KOPT-K1 (cell line): ENCODE measurements at regions not wholly inside any gene's neighbourhood (a gene's known extent, or its start where the extent isn't known, plus 50 kb on each side); places are given as distances from the start of the nearest gene placed in this dataset.
"Not testable (repeated sequence)": the region's sequence is repeated elsewhere in the genome, so short reads cannot be mapped to it uniquely, and the experiment has no call there.

Experiments
- H3K27ac ChIP-seq: fragments of 200-600 bp; sonication (generic); 2 replicates; pipeline ENCODE4 v1.5.1; 2016; ENCODE audit warnings: antibody characterized with exemption, mild to moderate bottlenecking, low read depth, low read length; ENCODE audit not compliant: poor library complexity, severe bottlenecking
- H3K36me3 ChIP-seq: fragments of 200-600 bp; sonication (generic); 2 replicates; pipeline ENCODE4 v1.5.1; 2017; ENCODE audit warnings: antibody characterized with exemption, mild to moderate bottlenecking, low read length, moderate library complexity; ENCODE audit not compliant: insufficient read depth
- H3K9me3 ChIP-seq: fragments of 200-600 bp; sonication (generic); 2 replicates; pipeline ENCODE4 v1.5.1; 2017; ENCODE audit warnings: antibody characterized with exemption, low read length, mild to moderate bottlenecking; ENCODE audit not compliant: insufficient read depth, poor library complexity, severe bottlenecking

DNA sequence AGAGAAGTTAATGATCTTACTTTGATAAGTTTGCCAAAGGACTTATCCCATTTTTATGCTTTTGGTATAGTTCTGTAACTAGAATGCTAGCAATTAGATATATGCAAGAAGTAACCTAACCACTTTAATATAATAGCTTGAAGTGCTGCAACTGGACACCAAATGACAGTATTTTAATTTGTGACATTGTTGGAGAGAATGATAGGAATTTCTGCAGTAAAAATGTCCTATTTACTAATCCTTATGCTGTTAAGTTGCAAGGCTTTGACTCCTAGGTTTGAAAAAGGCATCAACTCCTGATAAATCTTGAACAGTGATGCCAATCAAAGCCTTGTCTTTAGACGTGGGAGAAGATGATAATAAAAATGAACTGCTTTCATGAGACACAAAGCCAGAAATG, 726.0 kb upstream of the GJE1 start:
- Histone ChIP-seq H3K9me3 (peaks cover 43% of the 10 kb centered on the region), H3K36me3 (no peaks in the 10 kb centered on the region), H3K27ac (no peak overlapping the region)

DNA sequence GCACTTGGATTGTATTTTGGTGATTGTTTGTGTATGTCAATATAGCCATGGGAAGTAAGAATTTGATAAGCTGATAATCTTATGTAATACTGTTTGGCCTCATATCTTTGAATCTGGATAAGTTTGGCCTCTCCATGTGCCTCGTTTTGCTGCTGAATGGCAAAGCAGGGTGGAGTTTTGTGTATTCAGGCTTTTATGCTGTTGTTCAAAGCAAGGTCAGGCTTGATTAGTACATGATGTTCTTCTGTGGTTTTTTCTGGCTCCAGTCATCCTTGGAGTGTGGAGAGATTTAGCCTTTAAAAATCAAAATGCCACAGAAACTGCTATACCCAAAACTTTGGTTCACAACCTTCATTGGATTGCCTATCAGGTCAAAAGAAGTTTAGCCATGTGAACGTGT, 728.9 kb upstream of the GJE1 start:
- Histone ChIP-seq H3K9me3 (peaks cover 27% of the 10 kb centered on the region), H3K36me3 (no peaks in the 10 kb centered on the region), H3K27ac (no peak overlapping the region)

DNA sequence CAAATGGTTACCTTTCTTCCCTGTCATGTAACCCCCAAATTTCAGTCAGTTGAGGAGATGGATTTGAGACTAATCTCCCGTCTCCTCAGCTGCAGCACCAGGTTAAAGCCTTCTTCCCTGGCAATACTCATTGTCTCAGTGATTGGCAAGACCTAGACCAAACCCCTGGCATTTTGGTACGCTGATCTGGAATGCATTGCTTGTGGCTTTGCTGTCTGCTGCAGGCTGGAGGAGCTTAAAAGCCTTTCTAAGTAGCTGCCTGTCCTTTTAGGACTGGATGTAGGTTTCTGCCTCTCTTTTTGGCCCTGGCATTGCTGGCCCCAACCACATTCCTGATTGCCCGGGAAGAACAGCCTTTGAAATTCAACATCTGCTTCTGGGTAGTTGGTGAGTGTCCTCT, 729.6 kb upstream of the GJE1 start:
- Histone ChIP-seq H3K36me3 (no peaks in the 10 kb centered on the region), H3K9me3 (peaks cover 20% of the 10 kb centered on the region), H3K27ac (no peak overlapping the region)

DNA sequence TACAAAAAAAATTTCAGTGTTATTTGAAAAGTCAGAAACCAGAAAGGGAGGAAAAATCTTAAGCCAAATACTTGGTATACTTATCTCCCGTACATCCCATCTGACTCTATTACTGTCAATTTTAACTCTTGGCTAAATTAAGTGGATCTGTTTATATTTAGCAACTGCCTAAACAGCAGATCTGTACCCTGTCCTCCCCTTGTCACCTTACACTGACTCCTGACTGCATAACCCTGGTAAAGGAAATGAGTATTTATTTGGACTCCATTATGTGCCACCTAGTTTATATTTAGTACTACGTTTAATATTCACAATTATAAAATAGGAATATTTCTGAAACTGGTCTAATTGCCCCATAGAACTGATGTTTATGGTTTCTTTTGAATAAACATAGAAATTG, 730.2 kb upstream of the GJE1 start:
- H3K36me3 ChIP-seq, result no peaks in the 10 kb centered on the region
- peaks cover 14% of the 10 kb centered on the region for H3K9me3 ChIP-seq
- H3K27ac ChIP-seq, result no peak overlapping the region

DNA sequence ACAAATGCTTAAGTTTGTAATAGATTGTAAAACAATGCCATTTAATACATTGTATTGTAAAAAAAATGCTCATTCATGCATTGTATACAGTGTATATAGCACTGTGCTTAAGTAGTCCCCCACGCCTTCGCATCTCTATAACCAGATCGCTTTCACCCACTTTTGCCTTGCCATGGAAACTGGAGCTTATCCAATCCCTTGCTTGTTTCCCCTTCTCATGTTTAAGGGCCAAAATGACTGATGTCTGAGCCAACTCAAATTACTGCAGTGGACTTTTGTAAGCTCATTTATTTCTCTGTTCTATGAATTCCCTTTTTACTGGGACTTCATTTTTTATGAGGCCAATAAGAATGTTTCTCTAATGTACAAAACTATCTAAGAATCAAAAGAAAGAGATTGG, 730.9 kb upstream of the GJE1 start:
- Histone ChIP-seq H3K9me3 (peaks cover 8% of the 10 kb centered on the region), H3K27ac (no peak overlapping the region), H3K36me3 (no peaks in the 10 kb centered on the region)

DNA sequence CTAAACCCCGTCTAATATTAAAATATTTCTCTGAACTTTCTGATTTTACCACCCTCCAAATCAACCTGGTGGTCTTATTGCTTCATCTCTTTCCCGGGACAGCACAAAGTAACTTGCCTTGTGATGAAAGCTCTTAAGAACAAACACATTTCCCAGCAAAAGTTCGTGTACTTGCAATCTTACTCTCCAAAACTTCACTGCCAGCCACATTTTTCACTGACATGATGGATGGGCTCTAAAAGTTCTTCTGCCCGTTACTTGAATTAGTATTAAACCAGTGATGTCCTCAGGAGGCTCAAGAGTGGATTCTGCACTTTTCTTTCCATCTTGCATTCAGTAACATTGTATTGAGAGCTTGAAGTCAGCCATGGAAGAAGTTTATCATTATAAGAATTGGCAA, 731.6 kb upstream of the GJE1 start:
- H3K27ac ChIP-seq, result no peak overlapping the region
- peaks cover under 1% of the 10 kb centered on the region for H3K9me3 ChIP-seq
- H3K36me3 ChIP-seq, result no peaks in the 10 kb centered on the region

GRCh38 chr6:141398949-141399348, 733.8 kb upstream of the GJE1 start:
- H3K36me3 ChIP-seq, result no peaks in the 10 kb centered on the region
- H3K27ac ChIP-seq, result no peak overlapping the region
- no peaks in the 10 kb centered on the region for H3K9me3 ChIP-seq

- Histone ChIP-seq H3K36me3 (no peaks in the 10 kb centered on the region), H3K27ac (no peak overlapping the region), H3K9me3 (no peaks in the 10 kb centered on the region)
These were observed 737.2 kb upstream of the GJE1 start for GRCh38 chr6:141395443-141396008.

- Histone ChIP-seq H3K36me3 (no peaks in the 10 kb centered on the region), H3K9me3 (no peaks in the 10 kb centered on the region), H3K27ac (no peak overlapping the region)
These were observed 738.1 kb upstream of the GJE1 start for GRCh38 chr6:141394565-141395051.

- H3K9me3 ChIP-seq, result no peaks in the 10 kb centered on the region
- H3K27ac ChIP-seq, result no peak overlapping the region
- H3K36me3 ChIP-seq, result no peaks in the 10 kb centered on the region
These were observed 738.6 kb upstream of the GJE1 start for GRCh38 chr6:141394125-141394536.

- Histone ChIP-seq H3K27ac (no peak overlapping the region), H3K36me3 (no peaks in the 10 kb centered on the region), H3K9me3 (no peaks in the 10 kb centered on the region)
These were observed 739.2 kb upstream of the GJE1 start for GRCh38 chr6:141393405-141394124.

GRCh38 chr6:141391135-141391534, 741.6 kb upstream of the GJE1 start:
- not testable (repeated sequence) for H3K36me3 ChIP-seq, H3K9me3 ChIP-seq, H3K27ac ChIP-seq

- Histone ChIP-seq H3K27ac (no peak overlapping the region), H3K9me3 (no peaks in the 10 kb centered on the region), H3K36me3 (no peaks in the 10 kb centered on the region)
These were observed 744.1 kb upstream of the GJE1 start for GRCh38 chr6:141388666-141389065.

DNA sequence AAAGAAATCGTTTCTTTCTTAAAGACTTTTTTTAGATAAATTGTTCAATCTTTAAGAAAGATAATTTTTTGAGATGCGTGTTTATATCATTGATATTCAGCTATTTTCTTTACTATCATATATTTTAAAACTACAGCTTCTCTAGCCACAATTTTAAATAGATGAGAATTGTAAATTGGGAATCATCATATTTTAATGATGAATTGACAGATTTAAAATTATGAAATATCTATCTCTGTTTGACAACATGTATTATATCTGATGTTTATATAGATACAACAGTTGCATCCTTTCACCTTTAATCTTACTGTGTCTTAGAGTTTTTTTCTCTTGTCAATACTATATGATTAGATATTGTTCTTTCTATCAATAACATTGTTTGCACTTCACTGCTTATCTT, 762.3 kb upstream of the GJE1 start:
- Histone ChIP-seq H3K27ac (no peak overlapping the region), H3K36me3 (no peaks in the 10 kb centered on the region), H3K9me3 (peaks cover 5% of the 10 kb centered on the region)

GRCh38 chr6:141366796-141367195, 765.9 kb upstream of the GJE1 start:
- not testable (repeated sequence) for H3K27ac ChIP-seq, H3K36me3 ChIP-seq, H3K9me3 ChIP-seq

DNA sequence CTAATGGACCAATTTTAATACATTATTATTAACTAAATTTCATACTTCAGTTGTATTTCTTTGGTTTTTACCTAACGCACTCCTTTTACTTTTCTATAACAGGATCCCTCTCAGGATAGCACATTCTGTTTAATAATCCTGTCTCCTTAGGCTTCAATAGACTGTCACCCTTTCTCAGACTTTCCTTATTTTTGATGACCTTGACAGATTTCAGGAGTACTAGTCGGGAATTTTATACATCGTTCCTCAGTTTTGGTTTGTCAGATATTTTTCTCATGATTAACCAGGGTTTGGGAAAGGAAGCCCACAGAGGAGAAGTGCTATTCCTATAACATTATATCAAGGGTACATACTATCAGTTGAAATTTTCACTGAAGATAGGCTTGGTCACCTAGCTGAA, 768.0 kb upstream of the GJE1 start:
- Histone ChIP-seq H3K36me3 (no peaks in the 10 kb centered on the region), H3K9me3 (peaks cover 5% of the 10 kb centered on the region), H3K27ac (no peak overlapping the region)
